ELF-1 (cell line): ENCODE measurements at regions not wholly inside any gene's neighbourhood (a gene's known extent, or its start where the extent isn't known, plus 50 kb on each side); places are given as distances from the start of the nearest gene placed in this dataset.

Experiments
- DNase-seq: peaks from one replicate; pipeline ENCODE4 v3.0.0-alpha.2; 2016; ENCODE audit warnings: low read depth, low spot score

DNA sequence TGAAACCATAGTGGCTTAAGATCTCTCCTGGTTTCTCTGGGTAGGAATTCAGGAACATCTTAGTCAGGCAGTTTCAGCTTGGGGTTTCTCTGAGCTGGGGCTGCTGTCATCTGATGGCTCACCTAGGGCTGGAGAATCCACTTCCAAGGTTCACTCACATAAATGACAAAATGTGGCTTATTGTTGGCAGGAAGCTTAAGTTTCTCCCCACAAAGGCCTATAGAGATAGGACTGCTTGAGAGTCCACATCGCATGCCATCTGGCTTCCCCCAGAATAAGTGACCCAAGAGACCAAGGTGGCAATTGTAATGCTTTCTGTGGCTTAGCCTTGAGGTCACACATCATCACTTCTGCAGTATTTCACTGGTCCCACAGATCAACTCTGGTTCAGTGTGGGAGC, 131.4 kb downstream of the EDN1 start:
- no peak for DNase-seq

DNA sequence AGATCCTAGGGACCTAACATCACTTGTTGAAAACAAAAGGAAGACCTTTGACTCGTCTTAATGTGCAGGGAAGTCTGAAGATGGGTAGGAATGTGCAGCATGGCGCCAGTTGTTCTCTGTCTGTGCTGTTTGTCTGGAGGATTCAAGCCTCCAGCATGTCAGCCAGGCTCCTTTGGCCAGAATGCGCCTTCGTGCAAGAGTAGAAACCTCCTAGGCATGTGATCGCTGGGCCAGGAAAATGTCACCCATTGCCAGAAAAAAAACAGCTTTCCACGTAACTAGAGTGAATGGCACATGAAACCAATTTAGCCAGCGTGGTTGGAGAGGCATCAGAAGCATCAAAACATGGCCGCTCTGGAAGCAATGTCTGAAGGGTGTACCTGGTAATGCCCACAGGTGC, 132.7 kb downstream of the EDN1 start:
- no peak for DNase-seq

DNA sequence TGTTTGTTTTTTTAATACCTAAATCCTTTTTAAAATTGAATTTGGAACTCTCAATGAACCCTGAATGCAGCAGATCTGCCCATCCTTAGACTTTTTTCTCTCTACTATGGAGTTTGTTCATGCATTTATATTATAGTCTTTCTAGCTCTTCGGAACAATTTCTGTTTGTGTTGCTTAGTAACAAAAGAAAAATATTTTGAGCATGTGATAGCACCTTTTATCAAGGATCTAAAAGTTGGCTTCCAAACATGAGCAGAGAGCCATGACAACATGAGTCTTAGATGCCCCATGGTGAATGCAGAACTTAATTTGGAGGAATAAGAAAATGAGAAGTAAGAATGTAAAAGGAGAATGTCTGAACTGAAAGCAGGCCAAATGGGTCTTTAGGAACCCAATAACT, 133.7 kb downstream of the EDN1 start:
- DNase-seq: no peak

DNA sequence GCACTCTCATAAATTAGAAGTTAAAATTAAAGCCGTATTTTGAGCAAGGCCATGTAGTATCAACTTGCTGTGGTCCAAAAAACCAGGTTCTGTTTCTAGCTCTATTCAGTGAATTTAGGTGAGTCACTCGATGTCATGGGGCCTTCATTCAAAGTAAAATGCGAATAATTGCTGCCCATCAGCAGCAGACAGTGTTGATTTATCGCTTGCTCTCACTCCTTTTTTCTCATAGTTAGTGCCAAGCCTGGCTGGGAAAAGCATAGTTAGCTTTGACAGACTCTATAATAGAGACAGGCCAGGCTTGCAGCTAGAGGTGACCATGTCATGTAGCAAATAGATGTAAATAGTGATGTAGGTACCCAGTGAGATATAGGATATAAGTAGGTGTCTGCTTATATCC, 136.0 kb downstream of the EDN1 start:
- no peak for DNase-seq

DNA sequence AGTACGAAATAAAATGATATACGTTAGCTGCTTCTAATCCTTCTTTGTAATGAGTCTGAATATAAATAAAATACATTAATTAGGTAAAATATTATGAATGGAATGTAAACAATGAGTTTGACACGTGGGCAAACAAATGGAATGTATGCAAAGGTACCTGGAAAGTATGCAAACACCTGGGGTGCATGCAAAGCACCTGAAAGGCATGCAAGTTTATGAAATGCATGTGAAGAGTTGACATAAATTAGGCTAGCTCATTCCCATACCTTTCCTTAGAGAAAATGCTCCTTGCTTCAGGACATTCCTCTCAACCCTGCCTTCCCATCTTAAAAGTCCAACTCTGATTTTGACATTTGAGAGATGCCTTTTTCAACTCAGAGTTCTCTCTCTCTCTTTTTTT, 140.9 kb downstream of the EDN1 start:
- DNase-seq: no peak

DNA sequence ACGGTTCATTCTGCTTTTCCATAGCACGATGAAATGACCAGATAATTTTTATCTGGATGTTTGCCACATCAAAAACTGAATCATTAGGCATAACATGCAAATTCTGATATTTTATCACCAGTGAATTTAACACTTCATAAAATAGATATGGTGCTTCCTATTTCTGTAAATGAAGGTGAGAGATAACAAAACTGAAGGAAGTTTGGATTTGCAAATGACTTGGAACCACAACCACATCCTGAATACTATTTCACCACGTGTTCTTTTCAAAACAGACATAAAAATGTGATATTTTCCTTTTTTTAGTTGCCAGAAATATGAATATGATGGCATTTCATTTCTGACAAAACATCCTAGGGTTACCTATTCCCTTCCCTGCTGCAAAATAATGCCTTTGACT, 146.1 kb downstream of the EDN1 start:
- no peak for DNase-seq

DNA sequence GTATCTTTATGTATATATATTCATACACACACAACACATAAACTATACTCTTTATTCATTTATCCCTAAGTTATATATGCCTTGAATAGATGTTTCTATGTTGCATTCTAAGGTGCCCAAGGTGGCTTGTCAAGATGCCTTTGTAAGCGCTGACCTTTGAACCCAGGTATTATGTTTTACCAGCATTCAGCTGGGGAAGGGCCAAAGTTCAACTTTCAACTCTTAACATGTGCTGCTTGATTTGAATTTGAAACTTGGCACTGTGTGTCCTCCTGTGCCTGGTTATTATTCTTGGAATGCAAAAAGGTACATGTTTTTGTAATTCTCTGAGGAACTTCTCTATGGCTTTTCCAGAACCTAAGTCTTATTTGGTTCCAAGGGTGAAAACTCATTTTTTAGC, 146.5 kb downstream of the EDN1 start:
- DNase-seq: no peak

DNA sequence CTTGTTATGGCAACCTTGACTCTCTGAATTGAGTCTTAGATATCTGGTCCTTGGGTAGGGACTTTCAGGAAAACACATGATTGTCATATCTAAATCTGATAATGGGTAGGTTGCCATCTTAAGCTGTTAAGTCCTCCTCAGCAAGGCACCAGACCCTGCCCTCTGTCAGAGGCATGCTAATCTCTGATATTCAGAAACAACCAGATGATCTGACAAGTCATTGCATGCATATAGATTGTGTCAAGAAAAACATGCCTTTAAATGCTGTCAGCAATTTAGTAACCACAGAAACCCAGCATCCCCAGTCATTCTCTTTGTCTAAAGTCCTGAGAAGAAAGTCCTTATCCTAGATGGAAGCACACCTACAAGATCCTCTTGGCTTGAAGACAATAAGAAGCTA, 149.1 kb downstream of the EDN1 start:
- DNase-seq: no peak

DNA sequence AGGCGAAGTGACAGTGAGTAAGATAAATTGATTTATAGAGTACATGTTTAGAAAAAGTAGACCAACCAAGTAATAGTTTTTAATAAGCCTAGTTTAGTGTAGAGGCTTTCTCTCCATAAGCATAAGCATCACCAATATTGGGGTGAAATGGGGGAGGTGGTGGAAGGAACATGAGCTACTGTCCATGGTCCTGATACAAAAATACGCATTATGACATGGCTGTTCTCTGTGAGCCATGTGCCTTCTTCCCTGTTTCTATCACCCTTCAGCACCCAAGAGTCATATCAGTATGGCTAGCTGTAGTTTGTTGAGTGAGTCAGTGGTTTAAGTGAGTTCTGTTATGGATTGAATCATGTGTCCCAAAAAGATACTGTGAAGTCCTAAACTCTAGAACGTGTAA, 150.8 kb downstream of the EDN1 start:
- no peak for DNase-seq

DNA sequence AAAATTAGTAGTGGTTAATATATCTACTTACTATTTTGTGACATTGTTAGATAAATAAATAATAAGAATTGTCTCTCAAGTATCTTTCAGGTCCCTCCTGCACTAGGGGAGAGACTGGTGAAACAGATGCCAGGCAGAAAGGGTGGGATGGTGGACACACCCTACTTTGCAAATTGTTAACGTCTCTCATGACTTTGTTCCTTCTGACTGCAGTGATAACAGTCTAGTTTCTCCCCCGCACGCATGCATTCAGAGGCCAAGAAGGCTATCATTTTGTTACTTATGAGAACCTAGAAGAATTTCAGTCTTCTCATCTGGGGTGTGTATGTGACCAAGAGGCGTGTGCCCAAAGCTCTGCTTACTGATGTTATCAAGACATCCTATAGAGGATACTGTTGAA, 152.3 kb downstream of the EDN1 start:
- no peak for DNase-seq

DNA sequence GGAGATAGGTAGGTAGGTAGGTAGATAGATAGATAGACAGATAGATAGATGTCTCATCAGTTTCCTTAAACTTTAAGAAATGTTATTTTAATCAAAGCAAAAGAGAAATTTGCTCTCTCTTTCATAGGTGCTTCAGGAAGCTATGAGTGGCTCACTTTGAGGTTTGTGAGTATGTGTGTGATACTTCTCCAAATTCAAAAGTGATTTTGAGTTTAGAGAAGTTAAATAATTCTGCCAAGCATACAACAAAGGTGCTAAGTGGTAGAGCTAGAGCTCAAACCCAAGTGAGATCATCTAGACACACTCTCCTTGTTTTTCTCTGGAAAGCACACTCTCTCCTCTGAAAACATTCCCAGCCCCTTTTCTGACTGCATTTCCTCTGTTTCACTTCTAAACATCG, 156.2 kb downstream of the EDN1 start:
- DNase-seq: no peak

DNA sequence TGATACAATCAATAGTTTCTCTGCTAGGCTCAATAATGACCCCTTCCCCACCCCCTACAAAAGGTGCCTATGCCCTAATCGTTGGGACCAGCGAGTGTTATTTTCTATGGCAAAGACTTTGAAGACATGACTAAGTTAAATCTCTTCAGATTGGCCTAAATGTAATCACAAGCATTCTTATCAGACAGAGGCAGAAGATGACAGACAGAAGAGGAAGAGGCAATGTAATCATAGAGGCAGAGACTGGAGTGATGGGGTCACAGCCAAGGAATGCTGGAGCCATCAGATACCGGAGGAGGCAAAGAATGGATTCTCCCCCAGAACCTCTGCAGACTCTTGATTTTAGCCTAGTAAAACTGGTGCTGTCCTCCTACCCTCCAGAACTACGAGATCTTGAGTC, 159.3 kb downstream of the EDN1 start:
- no peak for DNase-seq

DNA sequence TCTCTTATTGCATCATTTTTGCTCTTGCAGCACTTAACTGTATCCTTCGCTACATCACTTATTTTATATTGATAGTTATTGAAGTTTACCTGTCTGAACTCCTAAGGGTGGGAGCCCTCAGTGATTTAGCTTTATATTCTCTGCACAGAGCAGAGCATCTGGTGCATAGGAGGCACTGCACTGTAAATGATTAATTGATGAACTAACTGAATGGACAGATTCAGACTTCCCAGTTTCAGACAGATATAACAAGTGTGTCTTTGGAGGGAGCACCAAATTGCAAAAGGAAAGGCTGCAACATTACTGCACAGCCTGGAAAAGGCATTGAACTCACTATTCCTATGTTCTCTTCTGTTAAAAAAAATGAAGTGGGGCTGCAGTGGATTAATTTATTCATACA, 160.3 kb downstream of the EDN1 start:
- DNase-seq: no peak

DNA sequence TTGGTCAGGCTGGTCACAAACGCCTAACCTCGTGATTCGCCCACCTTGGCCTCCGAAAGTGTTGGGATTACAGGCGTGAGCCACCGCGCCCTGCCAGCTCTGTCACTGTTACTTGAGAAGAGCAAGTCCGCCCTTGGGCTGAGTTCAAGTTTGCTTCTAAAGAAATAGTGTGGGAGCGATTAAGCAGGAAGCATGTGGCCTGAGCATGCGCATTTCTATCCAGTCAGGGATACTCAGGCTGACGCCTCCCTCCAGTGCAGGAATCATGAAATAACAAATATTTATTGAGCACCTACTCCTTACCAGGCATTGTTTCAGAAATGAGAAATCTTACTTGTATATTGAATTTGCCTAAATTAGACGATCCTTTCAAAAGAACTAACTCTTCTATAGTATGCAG, 166.2 kb downstream of the EDN1 start:
- no peak for DNase-seq

DNA sequence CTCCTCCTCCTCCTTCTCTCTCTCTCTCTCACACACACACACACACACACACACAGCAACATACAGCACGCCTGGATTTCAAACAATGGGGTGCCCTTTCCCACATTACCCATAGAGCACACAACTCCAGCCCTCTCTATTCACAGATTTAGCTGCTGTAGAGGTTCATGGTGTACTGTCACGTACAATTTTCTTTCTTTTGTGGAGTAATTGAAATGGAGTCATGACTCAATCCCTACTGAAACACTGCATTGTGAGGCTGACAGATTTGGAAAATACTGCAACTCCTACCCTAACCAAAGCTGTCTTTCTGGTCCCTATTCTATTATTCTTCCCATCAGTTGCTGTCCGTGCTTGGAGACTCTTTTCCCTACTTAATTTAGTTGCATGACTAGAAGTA, 166.9 kb downstream of the EDN1 start:
- DNase-seq: no peak

DNA sequence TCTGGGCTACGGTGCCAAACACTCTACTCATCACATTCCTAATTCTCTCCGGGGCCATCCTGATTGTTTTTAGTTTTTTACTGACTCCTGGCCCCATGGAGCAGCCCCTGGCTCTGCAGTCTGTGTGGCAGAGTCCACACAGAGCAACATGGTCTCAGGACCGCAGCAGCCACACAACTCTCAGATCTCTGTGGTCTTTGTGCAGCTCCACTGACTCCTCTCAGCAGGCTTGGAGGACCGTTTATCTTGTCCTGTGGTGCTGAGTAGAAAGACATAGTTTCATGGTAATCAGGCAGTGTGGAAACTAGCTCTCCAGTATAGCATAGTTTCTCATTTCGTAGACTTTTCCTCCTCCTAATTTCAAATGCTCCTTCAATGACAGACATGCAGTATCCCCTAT, 168.4 kb downstream of the EDN1 start:
- DNase-seq: peak; percentile 53

DNA sequence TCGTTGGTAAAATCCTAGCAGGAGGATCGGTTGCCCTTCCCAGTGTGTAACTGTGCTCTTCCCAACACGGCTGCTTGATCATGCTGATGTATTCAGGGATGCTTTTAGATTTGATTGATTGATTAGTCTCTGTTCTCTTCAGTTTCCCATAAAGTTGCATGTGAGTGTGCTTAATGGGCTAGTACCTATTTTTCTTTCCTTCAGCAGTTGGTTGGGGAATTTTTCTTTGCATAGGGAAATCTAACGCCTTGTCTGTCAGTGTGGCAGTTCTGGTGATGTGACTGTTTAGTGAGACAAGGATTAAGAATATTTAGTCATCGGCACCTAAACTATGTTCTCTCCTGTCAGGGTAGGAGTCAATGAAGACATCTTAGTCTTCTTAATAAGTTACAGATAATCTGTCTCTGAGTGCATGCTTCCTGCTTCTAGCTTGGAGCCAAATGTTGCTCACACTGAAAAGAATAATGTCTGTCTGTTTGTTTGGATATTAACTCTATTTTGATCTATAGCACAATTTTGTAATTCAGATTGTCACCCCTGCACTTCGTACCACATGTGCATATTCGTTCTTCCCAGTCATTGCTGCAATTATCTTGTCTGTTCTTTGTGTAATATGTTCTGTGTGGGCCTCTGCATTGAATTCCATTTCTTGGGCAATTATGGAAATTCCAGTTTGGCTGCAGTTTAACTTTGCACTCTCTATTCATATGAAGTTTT, 169.9 kb downstream of the EDN1 start:
- no peak for DNase-seq

DNA sequence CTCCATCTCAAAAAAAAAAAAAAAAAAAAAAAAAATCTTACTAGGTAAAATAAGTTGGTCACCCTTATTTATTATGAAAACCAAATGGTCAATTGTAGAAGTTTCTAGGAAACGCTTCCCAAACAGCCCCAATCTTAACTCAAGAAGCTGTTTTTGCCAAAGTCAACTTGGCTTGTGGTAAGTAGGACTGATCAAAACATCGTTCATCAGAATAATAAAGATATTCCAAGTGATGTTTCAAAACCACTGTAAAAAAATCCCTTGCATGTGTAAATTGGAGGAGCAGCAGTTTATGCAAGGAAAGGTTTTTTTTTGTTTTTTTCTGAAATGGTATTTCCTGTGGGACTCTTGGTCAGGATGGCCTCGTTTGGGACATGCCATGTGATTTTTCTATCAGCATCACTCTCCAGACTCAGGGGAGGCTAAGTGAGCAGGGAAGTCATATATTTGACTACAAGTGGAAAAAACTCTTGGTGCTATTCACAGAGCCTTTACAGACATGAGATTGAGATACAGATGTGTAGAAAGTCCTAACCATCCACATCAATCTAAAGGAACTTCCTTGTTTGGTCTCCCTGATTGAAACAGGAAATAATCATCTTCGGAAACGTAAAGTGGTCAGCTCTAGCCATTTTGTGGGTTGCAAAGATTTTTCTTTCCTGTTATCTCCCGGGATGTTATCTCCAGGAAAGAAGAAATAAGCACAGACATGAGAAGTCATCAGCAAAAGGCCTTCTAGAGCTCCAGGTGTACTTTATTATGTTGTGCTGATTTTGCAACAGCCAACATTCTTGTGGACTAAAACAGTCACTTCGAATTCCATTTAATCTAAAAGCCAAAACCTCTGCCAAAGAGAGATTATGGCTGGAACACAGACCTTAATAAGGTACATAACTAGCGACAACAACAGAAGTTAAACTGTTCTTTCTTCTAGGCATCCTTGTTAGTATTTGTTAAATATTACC, 177.8 kb downstream of the EDN1 start:
- DNase-seq: no peak

DNA sequence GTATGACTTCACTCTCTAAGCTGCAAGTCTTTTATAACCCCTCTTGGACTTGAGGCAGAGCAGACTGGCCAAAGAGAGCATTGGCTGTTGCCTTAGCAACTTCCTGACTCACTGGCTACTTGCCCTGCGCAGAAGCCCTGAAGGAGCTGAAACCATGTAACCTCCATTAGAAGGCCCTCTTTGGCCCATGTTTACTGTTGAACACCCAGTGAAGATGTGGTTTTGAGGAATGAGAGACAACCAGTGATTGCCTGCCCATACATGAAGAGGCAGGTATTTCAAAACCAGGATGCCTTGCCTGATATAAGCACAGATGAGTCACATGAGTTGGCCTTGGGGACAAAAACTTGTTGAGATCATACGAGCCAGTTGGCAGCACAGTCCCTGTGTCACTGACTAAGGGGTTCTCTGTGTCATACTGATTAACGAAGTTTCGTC, 182.5 kb downstream of the EDN1 start:
- peak; percentile 24 for DNase-seq

DNA sequence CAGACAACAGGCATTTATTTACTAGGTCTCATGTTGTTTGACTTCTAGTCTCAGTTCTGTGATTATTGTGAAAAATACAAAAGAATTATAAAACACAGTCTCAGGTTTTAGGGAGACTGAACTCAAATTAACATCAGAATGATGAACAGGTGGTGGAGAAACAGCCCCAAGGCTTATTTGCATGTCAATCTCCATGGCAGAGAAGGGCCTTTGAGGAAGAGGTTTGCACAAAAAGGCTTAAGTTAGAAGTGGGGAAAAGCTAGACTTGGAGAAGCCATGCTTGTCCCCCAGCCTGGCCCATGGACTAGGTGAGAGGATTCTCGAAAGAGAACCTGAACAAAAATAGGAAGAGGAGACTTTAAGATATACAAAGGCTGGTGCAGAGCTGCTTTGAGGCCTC, 183.3 kb downstream of the EDN1 start:
- no peak for DNase-seq

DNA sequence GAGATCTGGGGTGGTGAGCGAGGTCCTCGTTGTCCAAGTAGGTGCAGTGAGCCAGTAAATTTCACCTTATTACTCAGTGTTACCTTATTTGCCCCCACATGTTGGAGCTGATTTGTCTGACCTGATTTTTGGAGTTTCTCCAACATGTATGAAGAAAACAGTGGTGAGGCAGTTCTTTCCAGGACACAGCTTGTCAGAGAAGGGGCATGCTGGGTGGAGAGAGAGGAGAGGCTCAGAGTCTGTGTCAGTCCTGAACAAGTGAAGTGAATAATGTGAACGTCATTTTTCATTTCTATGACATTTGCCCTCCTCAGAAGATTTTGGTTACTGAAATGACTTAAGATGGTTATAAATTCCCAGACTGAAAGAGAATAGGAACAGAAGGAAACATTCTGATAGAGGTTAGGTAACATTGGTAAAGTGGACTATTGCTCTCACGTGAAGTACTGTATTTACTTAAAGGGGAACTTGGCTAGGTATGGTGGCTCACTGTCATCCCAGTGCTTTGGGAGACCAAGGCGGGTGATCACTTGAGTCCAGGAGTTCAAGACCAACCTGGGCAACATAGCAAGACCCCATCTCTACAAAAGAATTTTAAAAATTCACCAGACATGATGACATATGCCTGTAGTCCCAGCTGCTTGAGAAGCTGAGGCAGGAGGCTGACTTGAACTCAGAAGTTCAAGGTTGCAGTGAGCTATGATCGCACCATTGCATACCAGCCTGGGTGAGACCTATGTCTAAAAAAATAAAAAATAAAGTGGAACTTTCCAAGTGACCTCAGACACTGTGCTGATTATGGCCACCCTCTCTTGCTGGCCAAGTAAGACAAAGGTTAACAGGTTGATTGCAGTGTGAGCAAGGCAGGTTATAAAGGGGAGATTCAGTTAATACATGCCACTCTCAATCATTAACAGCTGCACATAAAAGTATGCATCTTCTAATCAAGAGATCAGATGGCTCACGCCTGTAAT, 184.3 kb downstream of the EDN1 start:
- DNase-seq: no peak

DNA sequence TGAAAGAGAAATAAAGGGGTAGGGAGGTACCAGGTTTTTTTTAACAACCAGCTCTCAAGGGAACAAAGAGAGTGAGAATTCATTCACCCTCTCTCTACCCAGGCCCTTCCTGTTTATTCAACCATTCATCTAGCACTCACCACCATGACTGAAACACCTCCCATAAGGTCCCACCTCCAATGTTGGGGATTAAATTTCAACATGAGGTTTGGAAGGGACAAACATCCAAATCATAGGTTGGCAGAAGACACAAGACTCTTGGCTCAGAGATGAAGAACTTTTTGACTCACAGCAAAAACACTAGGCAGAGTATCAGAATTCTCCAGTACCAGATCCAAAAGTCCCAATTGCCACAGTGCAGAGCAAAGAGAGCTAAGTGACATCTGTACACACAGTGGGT, 186.3 kb downstream of the EDN1 start:
- no peak for DNase-seq
